Heart right ventricle (tissue), 16 donors: ENCODE measurements at regions not wholly inside any gene's neighbourhood (a gene's known extent, or its start where the extent isn't known, plus 50 kb on each side); places are given as distances from the start of the nearest gene placed in this dataset.

Experiments
- ATAC-seq, 8 donors: fragments of 200-7000 bp; cut with Tn5 transposase; one replicate each; pipeline ENCODE4 v1.9.1; 2020; ENCODE audit warnings: mild to moderate bottlenecking in 8 of 8, moderate library complexity in 8 of 8, moderate number of reproducible peaks in 1 of 8
- DNase-seq, 2 donors: peaks; one replicate each; pipeline ENCODE4 v3.0.0-alpha.2; 2020
- H3K27ac ChIP-seq, 10 donors: fragments of 200-600 bp; sonication (generic) in 2 of 10; one replicate each; pipeline versions ENCODE4 v1.5.0 to v1.8.0; 2020 to 2022; ENCODE audit warnings: mild to moderate bottlenecking in 3 of 10
- H3K27me3 ChIP-seq, 7 donors: fragments of 200-600 bp; one replicate each; pipeline ENCODE4 v1.8.0; 2021 to 2022; ENCODE audit warnings: mild to moderate bottlenecking in 2 of 7
- H3K36me3 ChIP-seq, 9 donors: fragments of 200-600 bp; sonication (generic) in 1 of 9; one replicate each; pipeline versions ENCODE4 v1.5.0 to v1.8.0; 2020 to 2022; ENCODE audit warnings: mild to moderate bottlenecking in 2 of 9
- H3K4me1 ChIP-seq, 9 donors: fragments of 200-600 bp; sonication (generic) in 1 of 9; one replicate each; pipeline versions ENCODE4 v1.5.0 to v1.8.0; 2020 to 2022; ENCODE audit warnings: mild to moderate bottlenecking in 4 of 9
- H3K4me3 ChIP-seq, 10 donors: fragments of 200-600 bp; sonication (generic) in 2 of 10; one replicate each; pipeline versions ENCODE4 v1.5.0 to v1.8.0; 2020 to 2022; ENCODE audit warnings: mild to moderate bottlenecking in 7 of 10, moderate library complexity in 2 of 10
- H3K9me3 ChIP-seq, 11 donors: fragments of 200-600 bp in 10 of 11; sonication (generic) in 2 of 11; one replicate each; pipeline versions ENCODE4 v1.5.0 to v1.8.0; 2013 to 2022; ENCODE audit warnings: mild to moderate bottlenecking in 2 of 11, control low read depth in 1 of 11, moderate library complexity in 1 of 11
- CTCF ChIP-seq, 9 donors: fragments of 200-600 bp; sonication (generic) in 2 of 9; IDR thresholded peaks; one replicate each; pipeline versions ENCODE4 v1.5.0 to v1.8.0; 2021 to 2022; ENCODE audit warnings: antibody characterized with exemption in 9 of 9, mild to moderate bottlenecking in 5 of 9, moderate library complexity in 1 of 9
- WGBS, 2 donors: extraction: QIAGEN DNeasy Blood & Tissue Kit; methylation state at CpG; one replicate each; pipeline ENCODE4 v1.1.7; 2013; ENCODE audit warnings: inconsistent platforms in 1 of 2; 5-methylcytosine and 5-hydroxymethylcytosine counted together
- intact Hi-C, 10 donors: fragments of 100-400 bp; cut with DNase I; formaldehyde crosslinking; loops; one replicate each; pipeline versions ENCODE4 v1.11.1 to v1.14.2; 2022
- donor health status: Arrhythmogenic right ventricular cardiomyopathy.
- donor health status: ischemic (EF 13 %, LVEDD 7.1; RV severe dilation, severe dysfunction).
- donor health status: healthy with polysubstance abuse.
- donor health status: DM: no; HTN: yes; CAD: no.
- donor health status: DM: no; HTN: no; CAD: no.
- donor health status: ischemic (EF 25% LVEDD 6.9; RV normal size, moderate dysfunction).
- donor health status: ischemic (EF 25% LVEDD 5.7; RV mildly dilated, moderate dysfunction).
- donor health status: healthy.
- donor health status: DM: yes; HTN: yes; CAD: no.
- donor health status: Ischemic cardiomyopathy.
- donor health status: ischemic (EF 35%, LVEDD 5.7; RV mildly dilated, moderate dysfunction).
- donor health status: nonischemic (EF 11% LVEDD 7.7; RV severe dilation, severe dysfunction).
- donor health status: DM: yes; HTN: yes; CAD: no.
- donor health status: PGD.
- donor health status: ischemic (EF 29% LVEDD 5.4; RV normal size, mild dysfunction).
- donor health status: nonischemic (EF 23%, LVEDD 6.1; RV moderate dilation, normal function).

GRCh38 chr4:156298230-156298629 lies 344.6 kb upstream of the CTSO start:
- no peak for TF ChIP-seq CTCF (IDR thresholded peaks at IDR 0.05)
- Histone ChIP-seq H3K27me3 (no peaks in the 10 kb centered on the region), H3K4me3 (no peak overlapping the region), H3K9me3 (no peaks in the 10 kb centered on the region), H3K36me3 (no peaks in the 10 kb centered on the region), H3K4me1 (peaks cover 0 to 22% (median 7%) of the 10 kb centered on the region in 9 donors), H3K27ac (peak overlapping the region in 1 of 10 donors; percentile 7)
- intact Hi-C loops, result no loop called here
- DNase-seq (peak in 1 of 2 donors; percentile 45), ATAC-seq (peak; percentile 69 to 98 (median 78))

GRCh38 chr4:156295676-156296195 lies 342.1 kb upstream of the CTSO start:
- intact Hi-C loops, result no loop called here
- WGBS, 2 donors, result 43 to 50% methylated on average over 1 of the region's 1 CpG
- H3K27ac ChIP-seq, result no peak overlapping the region
- H3K27me3 ChIP-seq, result no peaks in the 10 kb centered on the region
- no peaks in the 10 kb centered on the region for H3K36me3 ChIP-seq
- ATAC-seq (no peak), DNase-seq (no peak)
- H3K4me3 ChIP-seq, result no peak overlapping the region
- no peaks in the 10 kb centered on the region for H3K9me3 ChIP-seq
- peaks cover 0 to 27% (median 7%) of the 10 kb centered on the region in 9 donors for H3K4me1 ChIP-seq
- no peak for TF ChIP-seq CTCF (IDR thresholded peaks at IDR 0.05)

- intact Hi-C loops, result no loop called here
- Histone ChIP-seq H3K4me3 (no peak overlapping the region), H3K27ac (no peak overlapping the region), H3K4me1 (peaks cover 0 to 27% (median 7%) of the 10 kb centered on the region in 9 donors), H3K27me3 (no peaks in the 10 kb centered on the region), H3K9me3 (no peaks in the 10 kb centered on the region), H3K36me3 (no peaks in the 10 kb centered on the region)
- TF ChIP-seq CTCF (IDR thresholded peaks at IDR 0.05), result peak in 6 of 9 donors; percentile 16 to 36 (median 22)
- DNase-seq, result no peak
- ATAC-seq, result peak in 3 of 8 donors; percentile 42 to 80 (median 70)
- 18 to 29% methylated on average over 2 of the region's 2 CpGs for WGBS, 2 donors
These were observed 340.9 kb upstream of the CTSO start for GRCh38 chr4:156294577-156294976.

- no peak for TF ChIP-seq CTCF (IDR thresholded peaks at IDR 0.05)
- Histone ChIP-seq H3K4me1 (peaks cover 0 to 27% (median 7%) of the 10 kb centered on the region in 9 donors), H3K36me3 (no peaks in the 10 kb centered on the region), H3K4me3 (no peak overlapping the region), H3K27me3 (no peaks in the 10 kb centered on the region), H3K27ac (no peak overlapping the region), H3K9me3 (no peaks in the 10 kb centered on the region)
- ATAC-seq (no peak), DNase-seq (no peak)
- intact Hi-C loops, result no loop called here
- WGBS, 2 donors, result 69 to 75% methylated on average over 1 of the region's 1 CpG
These were observed 340.1 kb upstream of the CTSO start for GRCh38 chr4:156293657-156294297.
